ENCODE measurements at regions not wholly inside any gene's neighbourhood (a gene's known extent, or its start where the extent isn't known, plus 50 kb on each side); places are given as distances from the start of the nearest gene placed in this dataset.

- Histone ChIP-seq H3K4me3 (ENCODE audit: insufficient read depth, low read length, poor library complexity, severe bottlenecking) (no peak overlapping the region), H3K36me3 (ENCODE audit: low read length) (no peaks in the 10 kb centered on the region), H3K9ac (ENCODE audit: low read length) (no peak overlapping the region), H3F3A (ENCODE audit: insufficient read depth) (no peaks in the 10 kb centered on the region), H3K27me3 (ENCODE audit: low read length) (no peaks in the 10 kb centered on the region), H3K79me2 (ENCODE audit: insufficient read depth, low read length) (no peaks in the 10 kb centered on the region), H2AFZ (ENCODE audit: low read depth, low read length, severe bottlenecking) (no peak overlapping the region), H3K27ac (ENCODE audit: low read depth, low read length) (no peak overlapping the region), H3K9me2 (replicated peaks; ENCODE audit: insufficient read depth, low read length) (no peaks in the 10 kb centered on the region), H4K20me1 (ENCODE audit: low read depth, low read length) (no peaks in the 10 kb centered on the region), H3K4me2 (ENCODE audit: low read depth, low read length, poor library complexity, severe bottlenecking) (no peak overlapping the region), H3K9me3 (ENCODE audit: insufficient read depth, low read length) (no peaks in the 10 kb centered on the region)
- no peak for TF ChIP-seq EZH2phosphoT487 (conservative IDR thresholded peaks at IDR 0.05; ENCODE audit: low read length)
- TF ChIP-seq CTCF (IDR thresholded peaks at IDR 0.05; ENCODE audit: insufficient read depth, low read length, poor library complexity, severe bottlenecking): no peak
Measured at GRCh38 chr20:1838556-1839279, 56.5 kb upstream of the SIRPA start.

- TF ChIP-seq EZH2phosphoT487 (conservative IDR thresholded peaks at IDR 0.05; ENCODE audit: low read length): no peak
- TF ChIP-seq CTCF (IDR thresholded peaks at IDR 0.05; ENCODE audit: insufficient read depth, low read length, poor library complexity, severe bottlenecking): no peak
- H3K4me3 ChIP-seq (ENCODE audit: insufficient read depth, low read length, poor library complexity, severe bottlenecking): no peak overlapping the region
Measured at GRCh38 chr20:1835186-1836035, 59.8 kb upstream of the SIRPA start.

GRCh38 chr20:1833728-1834726, 61.2 kb upstream of the SIRPA start:
- Histone ChIP-seq H3F3A (ENCODE audit: insufficient read depth) (no peaks in the 10 kb centered on the region), H3K4me3 (ENCODE audit: insufficient read depth, low read length, poor library complexity, severe bottlenecking) (no peak overlapping the region), H3K36me3 (ENCODE audit: low read length) (no peaks in the 10 kb centered on the region), H3K9me3 (ENCODE audit: insufficient read depth, low read length) (no peaks in the 10 kb centered on the region), H3K9me2 (replicated peaks; ENCODE audit: insufficient read depth, low read length) (no peaks in the 10 kb centered on the region), H3K9ac (ENCODE audit: low read length) (no peak overlapping the region), H2AFZ (ENCODE audit: low read depth, low read length, severe bottlenecking) (no peak overlapping the region), H3K79me2 (ENCODE audit: insufficient read depth, low read length) (no peaks in the 10 kb centered on the region), H3K27me3 (ENCODE audit: low read length) (no peaks in the 10 kb centered on the region), H4K20me1 (ENCODE audit: low read depth, low read length) (no peaks in the 10 kb centered on the region), H3K27ac (ENCODE audit: low read depth, low read length) (no peak overlapping the region), H3K4me2 (ENCODE audit: low read depth, low read length, poor library complexity, severe bottlenecking) (no peak overlapping the region)
- TF ChIP-seq EZH2phosphoT487 (conservative IDR thresholded peaks at IDR 0.05; ENCODE audit: low read length): no peak

More at GRCh38 chr20:1835186-1836035, 59.8 kb upstream of the SIRPA start:
- Histone ChIP-seq H3K27me3 (ENCODE audit: low read length) (no peaks in the 10 kb centered on the region), H3K36me3 (ENCODE audit: low read length) (no peaks in the 10 kb centered on the region), H3K9me2 (replicated peaks; ENCODE audit: insufficient read depth, low read length) (no peaks in the 10 kb centered on the region), H3K9me3 (ENCODE audit: insufficient read depth, low read length) (no peaks in the 10 kb centered on the region), H3K9ac (ENCODE audit: low read length) (no peak overlapping the region), H4K20me1 (ENCODE audit: low read depth, low read length) (no peaks in the 10 kb centered on the region), H2AFZ (ENCODE audit: low read depth, low read length, severe bottlenecking) (no peak overlapping the region), H3K4me2 (ENCODE audit: low read depth, low read length, poor library complexity, severe bottlenecking) (no peak overlapping the region), H3F3A (ENCODE audit: insufficient read depth) (no peaks in the 10 kb centered on the region), H3K27ac (ENCODE audit: low read depth, low read length) (no peak overlapping the region), H3K79me2 (ENCODE audit: insufficient read depth, low read length) (no peaks in the 10 kb centered on the region)
